PC-9 (cell line): ENCODE measurements at regions not wholly inside any gene's neighbourhood (a gene's known extent, or its start where the extent isn't known, plus 50 kb on each side); places are given as distances from the start of the nearest gene placed in this dataset.

Experiments
- EZH2 ChIP-seq: fragments of 200-600 bp; sonication (generic); IDR thresholded peaks from 2 replicates; pipeline ENCODE4 v1.8.0; 2017; ENCODE audit warnings: antibody characterized with exemption, low read depth
- TF ChIP-seq, protein P1 (sequence below): fragments of 200-600 bp; sonication (generic); conservative IDR thresholded peaks from 2 replicates; pipeline ENCODE4 v1.6.1; 2017; ENCODE audit warnings: mixed run types, antibody characterized with exemption, mild to moderate bottlenecking, moderate library complexity

DNA sequence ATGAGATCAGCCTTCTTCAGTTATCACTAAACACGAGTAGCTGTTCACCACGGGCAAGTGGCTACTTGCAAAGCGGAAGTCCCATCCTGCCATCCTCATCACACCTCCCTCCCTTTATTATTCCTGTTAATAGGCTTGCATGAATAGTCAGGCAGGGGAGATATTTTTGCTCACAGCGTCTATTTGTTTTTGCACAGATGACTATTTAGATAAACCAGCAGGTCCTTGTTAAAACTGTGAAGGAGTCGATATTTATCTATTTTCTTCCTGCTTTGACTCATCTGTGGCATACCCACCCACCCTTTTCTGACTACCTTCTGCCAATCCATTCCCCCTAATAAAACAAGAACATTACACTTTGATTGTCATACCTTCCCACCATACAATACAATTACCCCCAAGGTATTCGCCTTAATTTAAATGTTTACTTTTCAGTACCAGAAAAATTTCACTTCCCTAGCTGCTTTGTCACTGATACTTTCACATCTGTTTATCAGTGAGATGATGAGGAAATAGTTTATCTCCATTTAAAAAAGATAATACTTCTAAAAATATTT, 96.6 kb upstream of the BANK1 start:
- TF ChIP-seq, protein P1, sequence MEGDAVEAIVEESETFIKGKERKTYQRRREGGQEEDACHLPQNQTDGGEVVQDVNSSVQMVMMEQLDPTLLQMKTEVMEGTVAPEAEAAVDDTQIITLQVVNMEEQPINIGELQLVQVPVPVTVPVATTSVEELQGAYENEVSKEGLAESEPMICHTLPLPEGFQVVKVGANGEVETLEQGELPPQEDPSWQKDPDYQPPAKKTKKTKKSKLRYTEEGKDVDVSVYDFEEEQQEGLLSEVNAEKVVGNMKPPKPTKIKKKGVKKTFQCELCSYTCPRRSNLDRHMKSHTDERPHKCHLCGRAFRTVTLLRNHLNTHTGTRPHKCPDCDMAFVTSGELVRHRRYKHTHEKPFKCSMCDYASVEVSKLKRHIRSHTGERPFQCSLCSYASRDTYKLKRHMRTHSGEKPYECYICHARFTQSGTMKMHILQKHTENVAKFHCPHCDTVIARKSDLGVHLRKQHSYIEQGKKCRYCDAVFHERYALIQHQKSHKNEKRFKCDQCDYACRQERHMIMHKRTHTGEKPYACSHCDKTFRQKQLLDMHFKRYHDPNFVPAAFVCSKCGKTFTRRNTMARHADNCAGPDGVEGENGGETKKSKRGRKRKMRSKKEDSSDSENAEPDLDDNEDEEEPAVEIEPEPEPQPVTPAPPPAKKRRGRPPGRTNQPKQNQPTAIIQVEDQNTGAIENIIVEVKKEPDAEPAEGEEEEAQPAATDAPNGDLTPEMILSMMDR, result no peak
- TF ChIP-seq EZH2, result no peak
